Chondrocyte (in vitro differentiated cells): ENCODE measurements at regions not wholly inside any gene's neighbourhood (a gene's known extent, or its start where the extent isn't known, plus 50 kb on each side); places are given as distances from the start of the nearest gene placed in this dataset.

Experiments used
- DNase-seq: peaks from one replicate; pipeline ENCODE4 v3.0.0; 2021; ENCODE audit warnings: mixed read lengths, low spot score
- H3K27ac Mint-ChIP-seq: one replicate; pipeline ENCODE4 v1.8.0; 2021; ENCODE audit warnings: mild to moderate bottlenecking, moderate library complexity, mixed read lengths; ENCODE audit not compliant: unreplicated experiment
- H3K27me3 Mint-ChIP-seq: 2 replicates; pipeline ENCODE4 v1.8.0; 2021; ENCODE audit warnings: low read depth, mixed read lengths
- H3K36me3 Mint-ChIP-seq: 2 replicates; pipeline ENCODE4 v1.8.0; 2021; ENCODE audit warnings: low read depth, mixed read lengths
- H3K4me1 Mint-ChIP-seq: 2 replicates; pipeline ENCODE4 v1.8.0; 2021; ENCODE audit warnings: low read depth, mild to moderate bottlenecking, mixed read lengths
- H3K4me3 Mint-ChIP-seq: one replicate; pipeline ENCODE4 v1.8.0; 2021; ENCODE audit warnings: mild to moderate bottlenecking, moderate library complexity, mixed read lengths; ENCODE audit not compliant: unreplicated experiment
- H3K9me3 Mint-ChIP-seq: 2 replicates; pipeline ENCODE4 v1.8.0; 2021; ENCODE audit warnings: low read depth, mixed read lengths
- CTCF ChIP-seq: fragments of 200-600 bp; sonication (generic); IDR thresholded peaks from 2 replicates; pipeline ENCODE4 v1.5.0; 2021; ENCODE audit warnings: antibody characterized with exemption, mild to moderate bottlenecking, moderate library complexity

DNA sequence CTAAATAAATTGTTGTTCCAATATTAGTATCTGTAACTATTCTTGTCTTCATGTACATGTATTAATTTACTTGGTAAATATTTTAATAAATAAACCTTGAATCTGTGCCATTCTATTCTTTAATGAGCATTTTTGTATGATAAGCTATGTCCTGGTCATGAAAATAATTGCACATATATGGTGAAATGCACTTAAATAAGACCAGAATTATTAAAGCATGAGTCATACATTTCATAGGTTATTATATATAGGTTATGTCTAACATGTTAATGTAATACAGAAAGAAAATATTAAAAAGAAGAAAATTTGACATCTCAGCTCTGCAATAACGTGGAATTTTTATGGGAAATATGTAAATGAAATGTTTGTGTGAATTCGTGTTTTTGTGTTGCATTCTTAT, 1168.1 kb downstream of the TAF11L14 start:
- DNase-seq: no peak
- H3K4me1 Mint-ChIP-seq: no peaks in the 10 kb centered on the region
- peaks cover 2% of the 10 kb centered on the region for H3K27me3 Mint-ChIP-seq
- no peak for TF ChIP-seq CTCF
- H3K9me3 Mint-ChIP-seq: no peaks in the 10 kb centered on the region
- H3K27ac Mint-ChIP-seq: no peak overlapping the region
- H3K36me3 Mint-ChIP-seq: no peaks in the 10 kb centered on the region
- H3K4me3 Mint-ChIP-seq: no peak overlapping the region

GRCh38 chr5:18805376-18805775, 1171.1 kb downstream of the TAF11L14 start:
- no peaks in the 10 kb centered on the region for H3K9me3 Mint-ChIP-seq
- H3K4me3 Mint-ChIP-seq: no peak overlapping the region
- H3K4me1 Mint-ChIP-seq: no peaks in the 10 kb centered on the region
- DNase-seq: no peak
- TF ChIP-seq CTCF: no peak
- H3K27me3 Mint-ChIP-seq: peaks cover 2% of the 10 kb centered on the region
- no peak overlapping the region for H3K27ac Mint-ChIP-seq
- no peaks in the 10 kb centered on the region for H3K36me3 Mint-ChIP-seq

- no peak overlapping the region for H3K4me3 Mint-ChIP-seq
- H3K36me3 Mint-ChIP-seq: no peaks in the 10 kb centered on the region
- TF ChIP-seq CTCF: no peak
- H3K4me1 Mint-ChIP-seq: no peaks in the 10 kb centered on the region
- peaks cover 2% of the 10 kb centered on the region for H3K27me3 Mint-ChIP-seq
- no peaks in the 10 kb centered on the region for H3K9me3 Mint-ChIP-seq
- DNase-seq: no peak
- no peak overlapping the region for H3K27ac Mint-ChIP-seq
Observed at GRCh38 chr5:18807256-18808149, 1173.2 kb downstream of the TAF11L14 start.

DNA sequence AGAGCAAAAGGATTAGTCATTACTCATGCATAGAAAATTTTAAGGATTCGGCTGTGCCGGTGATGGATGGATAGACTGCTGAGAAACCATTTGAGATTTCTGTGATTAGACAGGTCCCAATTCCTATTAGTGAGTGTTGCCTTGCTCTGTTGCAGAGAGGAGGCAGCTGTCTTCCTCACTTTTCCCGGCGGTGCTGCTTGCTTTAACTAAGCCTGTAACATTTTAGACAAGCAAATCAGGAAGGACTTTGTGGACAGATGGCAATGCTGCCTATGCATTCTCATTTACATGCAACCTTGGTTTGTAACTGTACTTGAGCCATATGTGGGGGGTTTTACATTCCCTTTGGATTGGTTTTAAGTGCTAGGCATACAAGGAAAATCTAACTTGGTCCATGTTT, 1176.3 kb downstream of the CDH18 start:
- Mint-ChIP-seq H3K4me1 (no peaks in the 10 kb centered on the region), H3K27ac (no peak overlapping the region), H3K27me3 (no peaks in the 10 kb centered on the region), H3K9me3 (no peaks in the 10 kb centered on the region), H3K36me3 (no peaks in the 10 kb centered on the region), H3K4me3 (no peak overlapping the region)
- no peak for DNase-seq
- TF ChIP-seq CTCF: no peak

DNA sequence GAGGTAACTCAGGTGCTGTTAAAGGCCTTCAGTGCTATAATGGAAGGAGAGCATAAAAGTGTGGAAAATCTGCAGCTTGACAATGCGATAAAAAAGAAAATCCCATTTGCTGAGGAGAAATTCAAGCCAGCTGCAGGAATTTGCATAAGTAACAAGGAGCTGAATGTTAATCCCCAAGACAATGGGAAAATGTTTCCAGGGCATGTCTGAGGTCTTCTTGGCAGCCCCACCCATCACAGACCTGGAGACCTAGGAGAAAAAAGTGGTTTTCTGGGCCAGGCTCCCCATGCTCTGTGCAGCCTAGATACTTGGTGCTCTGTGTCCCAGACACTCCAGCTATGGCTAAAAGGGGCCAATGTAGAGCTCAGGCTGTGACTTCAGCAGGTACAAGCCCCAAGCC, 1159.6 kb downstream of the CDH18 start:
- no peaks in the 10 kb centered on the region for H3K36me3 Mint-ChIP-seq
- no peaks in the 10 kb centered on the region for H3K4me1 Mint-ChIP-seq
- no peak for DNase-seq
- no peak for TF ChIP-seq CTCF
- H3K27me3 Mint-ChIP-seq: peaks cover 5% of the 10 kb centered on the region
- H3K9me3 Mint-ChIP-seq: peaks cover 3% of the 10 kb centered on the region
- H3K4me3 Mint-ChIP-seq: no peak overlapping the region
- no peak overlapping the region for H3K27ac Mint-ChIP-seq
